Muscle of leg (tissue), 3 donors: ENCODE measurements at regions not wholly inside any gene's neighbourhood (a gene's known extent, or its start where the extent isn't known, plus 50 kb on each side); places are given as distances from the start of the nearest gene placed in this dataset.
"Not testable (repeated sequence)": the region's sequence is repeated elsewhere in the genome, so short reads cannot be mapped to it uniquely, and the experiment has no call there.

Experiments
- DNase-seq: peaks from one replicate; pipeline ENCODE4 v3.0.0; 2013
- H3K27ac ChIP-seq: one replicate; pipeline ENCODE4 v1.5.1; 2013; ENCODE audit warnings: mild to moderate bottlenecking, low read length, control low read depth
- H3K27me3 ChIP-seq: one replicate; pipeline ENCODE4 v1.6.1; 2013; ENCODE audit warnings: low read length; ENCODE audit not compliant: control insufficient read depth, insufficient read depth
- H3K36me3 ChIP-seq: one replicate; pipeline ENCODE4 v1.6.1; 2013; ENCODE audit warnings: low read length; ENCODE audit not compliant: control insufficient read depth, insufficient read depth
- H3K4me1 ChIP-seq: one replicate; pipeline ENCODE4 v1.6.1; 2013; ENCODE audit warnings: low read length; ENCODE audit not compliant: control insufficient read depth, insufficient read depth
- H3K4me3 ChIP-seq: one replicate; pipeline ENCODE4 v1.5.1; 2013; ENCODE audit warnings: low read length, control low read depth
- H3K9me3 ChIP-seq: replicated peaks from 2 replicates; pipeline ENCODE4 v1.6.1; 2013; ENCODE audit warnings: low read depth, low read length; ENCODE audit not compliant: control insufficient read depth
- WGBS: methylation state at CpG from one replicate; pipeline ENCODE4 v1.1.5; 2013; ENCODE audit warnings: missing lambda C conversion rate; ENCODE audit not compliant: insufficient coverage; 5-methylcytosine and 5-hydroxymethylcytosine counted together

- H3K4me1 ChIP-seq: peaks cover 3% of the 10 kb centered on the region
- peak; percentile 37 for DNase-seq
- H3K4me3 ChIP-seq: no peak overlapping the region
- no peak overlapping the region for H3K27ac ChIP-seq
- no CpG with 5 or more reads among the region's 1 CpG for WGBS
- H3K36me3 ChIP-seq: no peaks in the 10 kb centered on the region
- H3K27me3 ChIP-seq: no peaks in the 10 kb centered on the region
- peaks cover 2% of the 10 kb centered on the region for H3K9me3 ChIP-seq
These were observed 647.7 kb upstream of the ZNF804A start for GRCh38 chr2:183950673-183951072.

DNA sequence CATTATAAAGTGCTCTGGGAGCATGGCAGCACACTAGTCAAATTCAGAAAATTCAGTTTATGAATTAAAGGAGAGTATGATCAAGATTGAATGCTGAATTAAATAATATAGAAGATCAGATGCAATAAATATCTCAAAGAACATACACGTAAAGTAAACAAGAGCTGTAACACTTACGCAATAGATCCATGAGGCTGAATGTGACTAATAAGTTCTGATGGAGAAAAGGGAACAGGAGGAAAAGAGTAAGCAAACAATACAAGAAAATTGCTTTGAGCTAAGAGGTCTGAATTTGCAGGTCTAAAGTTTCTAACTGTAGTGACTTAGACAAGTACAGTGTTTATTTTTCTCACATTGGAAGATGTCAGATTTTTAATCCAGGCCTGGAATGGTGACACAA lies 646.7 kb upstream of the ZNF804A start:
- H3K27me3 ChIP-seq: no peaks in the 10 kb centered on the region
- DNase-seq: no peak
- H3K4me1 ChIP-seq: peaks cover 3% of the 10 kb centered on the region
- H3K4me3 ChIP-seq: no peak overlapping the region
- H3K27ac ChIP-seq: no peak overlapping the region
- peaks cover 2% of the 10 kb centered on the region for H3K9me3 ChIP-seq
- H3K36me3 ChIP-seq: no peaks in the 10 kb centered on the region
- WGBS: no CpG with 5 or more reads among the region's 2 CpGs

DNA sequence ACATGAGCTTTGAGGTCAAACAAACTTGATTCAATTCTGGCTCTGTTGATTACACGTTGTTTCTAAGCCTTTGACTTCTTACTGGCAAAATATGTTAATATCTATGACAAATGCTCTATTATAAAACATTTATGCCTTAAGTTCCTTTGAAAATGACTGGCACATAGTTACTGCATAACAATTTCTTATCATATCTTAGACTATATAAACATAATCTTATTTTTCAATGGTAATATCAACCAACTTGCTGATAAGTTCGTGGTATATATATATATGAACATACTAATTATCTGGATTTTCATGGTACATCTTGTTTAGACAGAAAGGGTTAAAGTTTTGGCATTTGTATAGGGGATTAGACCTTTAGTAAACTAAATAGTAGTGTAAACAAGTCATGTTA lies 645.6 kb upstream of the ZNF804A start:
- Histone ChIP-seq H3K9me3 (no peaks in the 10 kb centered on the region), H3K4me1 (peaks cover 3% of the 10 kb centered on the region), H3K27ac (no peak overlapping the region), H3K36me3 (no peaks in the 10 kb centered on the region), H3K27me3 (no peaks in the 10 kb centered on the region), H3K4me3 (no peak overlapping the region)
- WGBS: no CpG with 5 or more reads among the region's 2 CpGs
- DNase-seq: no peak

DNA sequence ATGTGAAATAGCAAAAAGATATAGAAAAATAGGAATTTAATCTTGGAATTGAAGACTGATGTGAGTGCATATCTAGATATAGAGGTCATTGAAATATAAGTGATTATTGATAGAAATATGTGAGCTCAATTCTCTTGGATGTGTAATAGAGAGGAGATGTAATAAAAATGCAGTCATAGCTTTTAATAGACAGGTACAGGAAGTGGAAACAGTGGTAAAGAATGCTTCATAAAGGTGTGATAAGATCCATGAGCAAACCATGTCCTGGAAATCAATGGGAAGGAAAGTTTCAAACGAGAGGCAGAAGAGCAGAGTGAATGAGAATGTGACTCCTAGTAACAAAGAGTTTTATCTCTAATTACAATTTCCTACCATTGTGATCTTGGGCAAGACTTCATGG lies 634.7 kb upstream of the ZNF804A start:
- Histone ChIP-seq H3K4me1 (no peaks in the 10 kb centered on the region), H3K27me3 (no peaks in the 10 kb centered on the region), H3K9me3 (no peaks in the 10 kb centered on the region), H3K27ac (no peak overlapping the region), H3K4me3 (no peak overlapping the region), H3K36me3 (no peaks in the 10 kb centered on the region)
- no peak for DNase-seq
- no CpG with 5 or more reads among the region's 1 CpG for WGBS

GRCh38 chr2:183964565-183964964 lies 633.8 kb upstream of the ZNF804A start:
- WGBS: no CpG with 5 or more reads among the region's 1 CpG
- Histone ChIP-seq H3K36me3 (no peaks in the 10 kb centered on the region), H3K4me3 (no peak overlapping the region), H3K27me3 (no peaks in the 10 kb centered on the region), H3K9me3 (no peaks in the 10 kb centered on the region), H3K27ac (no peak overlapping the region), H3K4me1 (no peaks in the 10 kb centered on the region)
- no peak for DNase-seq

DNA sequence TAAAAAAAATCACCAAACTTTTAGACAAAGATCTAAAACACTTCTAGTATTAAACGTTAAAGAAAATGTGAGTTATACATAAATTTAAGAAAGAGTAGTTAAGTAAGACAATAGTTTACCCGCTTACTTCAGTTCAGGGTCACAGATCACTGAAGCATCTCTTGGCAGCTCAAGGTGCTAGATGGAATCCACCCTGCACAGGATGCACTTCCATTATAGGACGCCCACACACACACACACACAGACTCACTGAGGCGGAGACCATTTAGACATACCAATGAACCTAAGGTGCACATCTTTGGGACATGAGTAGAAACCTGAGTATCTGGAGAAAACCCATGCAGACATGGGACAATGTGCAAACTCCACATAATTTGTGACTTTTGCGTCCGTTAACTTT lies 630.6 kb upstream of the ZNF804A start:
- H3K27me3 ChIP-seq: no peaks in the 10 kb centered on the region
- no peak overlapping the region for H3K4me3 ChIP-seq
- DNase-seq: no peak
- H3K27ac ChIP-seq: no peak overlapping the region
- H3K4me1 ChIP-seq: no peaks in the 10 kb centered on the region
- WGBS: 90% methylated on average over 2 of the region's 6 CpGs
- no peaks in the 10 kb centered on the region for H3K9me3 ChIP-seq
- H3K36me3 ChIP-seq: no peaks in the 10 kb centered on the region

DNA sequence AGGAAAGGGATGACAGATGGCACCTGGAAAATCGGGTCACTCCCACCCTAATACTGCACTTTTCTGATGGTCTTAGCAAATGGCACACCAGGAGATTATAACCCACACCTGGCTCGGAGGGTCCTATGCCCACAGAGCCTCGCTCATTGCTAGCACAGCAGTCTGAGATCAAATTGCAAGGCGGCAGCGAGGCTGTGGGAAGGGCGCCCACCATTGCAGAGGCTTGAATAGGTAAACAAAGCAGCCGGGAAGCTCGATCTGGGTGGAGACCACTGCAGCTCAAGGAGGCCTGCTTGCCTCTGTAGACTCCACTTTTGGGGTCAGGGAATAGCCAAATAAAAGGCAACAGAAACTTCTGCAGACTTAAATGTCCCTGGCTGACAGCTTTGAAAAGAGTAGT lies 622.7 kb upstream of the ZNF804A start:
- WGBS: 92% methylated on average over 6 of the region's 8 CpGs
- not testable (repeated sequence) for H3K4me1 ChIP-seq, H3K9me3 ChIP-seq, DNase-seq, H3K4me3 ChIP-seq, H3K27ac ChIP-seq, H3K36me3 ChIP-seq, H3K27me3 ChIP-seq

DNA sequence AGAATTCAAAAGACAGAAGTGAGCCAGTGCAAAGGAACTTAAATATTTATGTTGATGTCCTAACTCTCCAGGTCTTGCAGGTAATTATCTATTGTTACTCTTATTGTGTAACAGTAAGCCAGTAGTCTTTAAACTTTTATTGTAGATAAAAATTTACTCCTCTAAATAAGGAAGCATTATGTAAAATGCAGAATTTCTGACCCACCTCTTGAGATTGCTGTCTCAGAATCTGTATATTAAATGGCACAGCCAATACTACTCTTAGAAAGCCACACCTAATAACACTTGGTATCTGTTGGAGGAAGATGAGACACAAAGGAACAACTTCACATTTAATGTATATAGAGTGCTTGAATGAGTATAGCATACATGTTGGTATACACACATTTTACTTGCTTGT lies 613.5 kb upstream of the ZNF804A start:
- no peak for DNase-seq
- Histone ChIP-seq H3K9me3 (no peaks in the 10 kb centered on the region), H3K36me3 (no peaks in the 10 kb centered on the region), H3K4me3 (no peak overlapping the region), H3K27me3 (no peaks in the 10 kb centered on the region), H3K27ac (no peak overlapping the region), H3K4me1 (no peaks in the 10 kb centered on the region)

GRCh38 chr2:183991968-183992367 lies 606.4 kb upstream of the ZNF804A start:
- Histone ChIP-seq H3K9me3 (no peaks in the 10 kb centered on the region), H3K27me3 (no peaks in the 10 kb centered on the region), H3K27ac (no peak overlapping the region), H3K4me1 (peaks cover 4% of the 10 kb centered on the region), H3K4me3 (no peak overlapping the region), H3K36me3 (no peaks in the 10 kb centered on the region)
- DNase-seq: no peak

DNA sequence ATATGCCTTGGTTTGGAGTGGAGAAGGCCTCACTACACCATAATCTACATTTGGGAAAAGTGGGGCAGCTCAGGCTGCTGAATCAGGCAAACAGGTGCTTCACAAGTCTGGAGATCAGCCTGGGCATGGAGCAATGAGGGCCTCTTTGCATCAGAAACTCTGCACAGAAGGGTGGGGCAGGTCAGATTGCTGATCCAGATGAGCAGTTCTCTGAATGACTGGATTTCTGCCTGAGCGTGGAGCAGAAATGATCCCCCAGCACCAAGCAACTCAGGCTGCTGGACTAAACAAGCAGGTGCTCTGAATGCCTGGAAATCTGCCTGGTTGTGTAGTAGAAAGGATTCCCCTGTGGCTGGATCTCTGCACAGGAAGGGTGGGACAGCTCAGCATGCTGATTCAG lies 605.3 kb upstream of the ZNF804A start:
- peak; percentile 24 for DNase-seq
- H3K9me3 ChIP-seq: no peaks in the 10 kb centered on the region
- 40% methylated on average over 1 of the region's 1 CpG for WGBS

DNA sequence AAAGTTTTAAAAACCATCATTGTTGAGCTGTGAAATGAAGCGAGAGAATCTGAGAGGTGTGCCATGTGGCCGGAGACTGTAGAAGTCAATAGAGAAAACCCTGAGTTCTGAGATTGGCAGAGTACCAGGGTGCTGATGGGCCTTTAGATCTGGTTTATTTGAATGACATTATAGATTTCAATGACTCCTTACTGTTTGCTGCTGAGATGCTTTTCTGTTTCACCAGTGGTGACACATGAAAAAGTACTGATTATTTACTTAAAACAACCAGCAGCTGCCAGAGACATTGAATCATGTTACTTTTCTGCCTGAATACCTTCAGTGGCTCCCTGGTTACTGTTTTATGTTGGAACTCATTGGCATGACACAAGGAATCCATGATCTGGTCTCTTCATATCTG lies 602.7 kb upstream of the ZNF804A start:
- no peak overlapping the region for H3K27ac ChIP-seq
- peaks cover 13% of the 10 kb centered on the region for H3K4me1 ChIP-seq
- no peaks in the 10 kb centered on the region for H3K9me3 ChIP-seq
- H3K4me3 ChIP-seq: no peak overlapping the region
- no peaks in the 10 kb centered on the region for H3K36me3 ChIP-seq
- no peak for DNase-seq
- H3K27me3 ChIP-seq: no peaks in the 10 kb centered on the region
- WGBS: 54% methylated on average over 2 of the region's 2 CpGs

More for the DNA sequence above, 605.3 kb upstream of the ZNF804A start:
- Histone ChIP-seq H3K36me3 (no peaks in the 10 kb centered on the region), H3K4me1 (peaks cover 13% of the 10 kb centered on the region), H3K4me3 (no peak overlapping the region), H3K27me3 (no peaks in the 10 kb centered on the region), H3K27ac (no peak overlapping the region)
